GM19239 (cell line): ENCODE measurements at regions not wholly inside any gene's neighbourhood (a gene's known extent, or its start where the extent isn't known, plus 50 kb on each side); places are given as distances from the start of the nearest gene placed in this dataset.

Source experiments
- DNase-seq: peaks from one replicate; pipeline ENCODE4 v3.0.0; 2011; ENCODE audit warnings: low spot score; ENCODE audit not compliant: insufficient read length
- FAIRE-seq: peaks from 2 replicates; lab custom pipeline; 2011; peaks lifted over from hg19 to GRCh38; lab: Jason Lieb, UNC

GRCh38 chr11:95341221-95341620 lies 110.2 kb upstream of the SESN3 start:
- DNase-seq (no peak), FAIRE-seq (no peak)

- FAIRE-seq = peak; percentile 64
- DNase-seq = no peak
These were observed 108.3 kb upstream of the SESN3 start for GRCh38 chr11:95339086-95339901.

GRCh38 chr11:95338430-95338991 lies 107.5 kb upstream of the SESN3 start:
- no peak for DNase-seq
- peak; percentile 14 for FAIRE-seq

- no peak for DNase-seq
- FAIRE-seq = no peak
These were observed 107.0 kb upstream of the SESN3 start for GRCh38 chr11:95337972-95338429.

DNA sequence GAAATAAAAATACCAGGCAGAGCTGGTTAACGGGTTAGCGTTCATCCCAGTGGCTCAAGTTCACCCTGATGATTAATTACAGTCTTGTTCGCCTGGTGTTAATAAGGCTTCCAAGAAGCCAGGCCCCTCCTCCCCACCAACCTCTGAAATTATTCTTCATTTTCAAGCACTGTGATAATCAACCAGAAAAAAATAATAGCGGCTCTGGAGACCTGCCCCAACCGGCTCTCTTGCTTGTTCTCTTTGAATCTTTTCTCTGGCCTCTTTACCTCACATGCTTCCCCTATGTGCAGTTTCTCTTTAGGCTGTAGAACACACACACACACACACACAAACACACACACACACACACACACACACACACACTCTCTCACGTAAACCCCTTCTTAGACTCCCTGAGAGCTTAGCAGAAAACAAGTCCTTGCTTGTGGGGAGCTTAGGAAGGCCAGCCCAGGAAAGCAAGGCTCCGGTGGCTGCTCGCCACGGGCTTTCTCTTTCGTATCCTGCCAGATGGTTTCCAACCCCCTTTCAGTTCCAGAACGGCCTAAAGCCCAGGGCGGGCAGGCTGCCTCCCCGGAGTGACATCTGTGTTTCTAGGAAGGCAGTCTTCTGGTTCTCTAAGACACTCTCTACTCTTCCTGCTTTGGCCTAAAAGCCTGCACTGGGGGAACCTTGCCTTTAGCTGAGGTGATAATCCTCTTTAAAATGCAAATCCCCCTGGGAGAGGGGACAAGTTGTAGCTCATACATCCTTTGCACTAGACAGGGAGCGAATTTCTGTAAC lies 106.4 kb upstream of the SESN3 start:
- FAIRE-seq (peak; percentile 91), DNase-seq (peak; percentile 48)

DNA sequence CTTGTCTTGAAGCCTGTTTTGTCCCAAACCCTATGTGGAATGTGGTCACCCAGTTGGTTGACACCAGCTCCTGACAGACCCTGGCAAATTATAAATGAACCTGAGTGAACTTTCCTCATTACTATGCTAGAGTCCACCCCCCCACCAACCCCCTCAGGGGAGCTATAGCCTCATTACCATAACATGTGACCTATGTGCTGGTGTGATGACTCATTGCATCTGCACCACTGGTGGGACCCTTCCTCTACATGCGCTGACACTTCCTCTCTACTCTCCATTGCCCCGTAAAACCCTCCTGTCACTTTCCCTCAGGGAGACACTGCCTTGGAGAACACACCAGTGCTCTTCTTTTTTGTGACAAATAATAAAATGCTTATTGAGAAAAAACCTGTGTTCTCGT lies 105.0 kb upstream of the SESN3 start:
- DNase-seq = no peak
- no peak for FAIRE-seq

- DNase-seq (no peak), FAIRE-seq (no peak)
These were observed 100.2 kb upstream of the SESN3 start for GRCh38 chr11:95331161-95331560.

DNA sequence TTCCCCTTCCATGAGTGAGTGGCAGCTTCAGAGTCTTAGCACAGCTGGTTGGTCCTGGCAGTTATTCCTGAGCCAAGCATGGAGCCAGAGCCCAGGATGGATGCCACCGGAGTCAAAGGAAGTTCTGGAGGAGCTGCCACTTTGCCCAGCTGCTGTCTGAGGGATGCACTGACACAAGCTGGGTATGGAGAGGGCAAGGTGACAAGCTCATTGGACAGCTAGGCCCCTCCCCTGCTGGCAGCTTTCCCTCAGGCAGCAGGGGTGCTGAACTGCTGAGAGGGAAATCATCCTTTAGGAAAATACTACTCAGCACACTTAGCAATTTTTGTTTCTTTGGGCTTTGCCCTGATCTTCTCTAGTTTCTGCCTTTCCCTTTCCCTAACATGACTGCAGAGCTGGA lies 99.3 kb upstream of the SESN3 start:
- no peak for DNase-seq
- FAIRE-seq = no peak

- no peak for FAIRE-seq
- no peak for DNase-seq
These were observed 96.4 kb upstream of the SESN3 start for GRCh38 chr11:95327273-95327948.

GRCh38 chr11:95325777-95326258 lies 94.8 kb upstream of the SESN3 start:
- FAIRE-seq (no peak), DNase-seq (no peak)

DNA sequence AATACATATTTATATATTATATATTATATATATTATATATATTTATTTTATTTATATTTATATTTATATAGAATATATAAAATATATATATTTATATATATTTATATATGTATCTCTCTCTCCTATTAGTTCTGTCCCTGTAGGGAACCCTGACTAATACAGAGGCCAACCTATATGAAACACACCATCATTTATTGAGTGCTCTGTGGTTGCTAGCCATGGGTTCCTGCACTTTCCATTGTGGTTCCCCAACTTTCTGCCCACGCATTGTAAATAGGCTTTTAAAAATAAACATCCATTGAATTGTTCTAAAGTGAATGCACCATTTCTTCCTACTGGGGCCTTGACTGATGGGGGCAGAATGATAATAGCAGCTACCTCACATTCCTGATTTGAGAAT lies 93.8 kb upstream of the SESN3 start:
- no peak for DNase-seq
- no peak for FAIRE-seq

DNA sequence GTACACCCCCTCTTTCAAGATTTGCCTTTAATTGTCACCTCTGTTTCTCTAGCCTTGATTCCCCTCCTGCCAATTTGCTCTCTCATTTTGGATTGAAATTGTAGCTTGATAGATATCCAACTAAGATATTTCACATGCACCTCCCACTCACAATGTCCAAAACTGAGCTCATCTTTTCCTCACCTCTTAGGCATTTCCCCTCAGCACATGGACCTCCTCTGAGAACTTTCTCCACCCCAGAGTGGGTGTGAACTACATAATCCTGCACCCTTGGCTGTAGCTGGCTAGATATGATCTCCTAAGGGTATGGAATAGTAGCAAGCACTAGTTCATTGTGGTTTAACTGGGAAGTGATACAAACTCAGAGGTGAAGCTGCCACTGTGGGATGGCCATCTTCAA lies 91.5 kb upstream of the SESN3 start:
- FAIRE-seq = no peak
- DNase-seq = no peak

DNA sequence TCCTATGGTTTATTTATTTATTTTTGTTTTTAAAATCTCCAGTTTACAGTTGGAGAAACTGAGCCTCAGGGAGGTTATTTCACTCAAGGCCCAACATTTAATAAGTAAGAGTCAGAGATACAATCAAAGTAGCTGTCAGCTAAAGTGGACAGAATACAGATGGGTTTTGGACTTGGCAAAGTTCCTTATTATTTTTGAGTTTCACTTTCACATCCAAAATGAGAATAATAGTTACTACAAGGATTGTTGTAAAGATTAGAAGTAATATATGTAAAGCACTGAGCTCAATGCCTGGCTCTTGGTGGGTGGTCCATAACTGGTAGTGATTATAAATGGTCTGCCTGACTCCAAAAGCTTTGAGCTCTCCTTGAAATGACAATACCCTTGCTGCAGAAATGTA lies 87.5 kb upstream of the SESN3 start:
- DNase-seq (no peak), FAIRE-seq (no peak)

GRCh38 chr11:95308512-95309035 lies 77.6 kb upstream of the SESN3 start:
- FAIRE-seq (no peak), DNase-seq (no peak)

DNA sequence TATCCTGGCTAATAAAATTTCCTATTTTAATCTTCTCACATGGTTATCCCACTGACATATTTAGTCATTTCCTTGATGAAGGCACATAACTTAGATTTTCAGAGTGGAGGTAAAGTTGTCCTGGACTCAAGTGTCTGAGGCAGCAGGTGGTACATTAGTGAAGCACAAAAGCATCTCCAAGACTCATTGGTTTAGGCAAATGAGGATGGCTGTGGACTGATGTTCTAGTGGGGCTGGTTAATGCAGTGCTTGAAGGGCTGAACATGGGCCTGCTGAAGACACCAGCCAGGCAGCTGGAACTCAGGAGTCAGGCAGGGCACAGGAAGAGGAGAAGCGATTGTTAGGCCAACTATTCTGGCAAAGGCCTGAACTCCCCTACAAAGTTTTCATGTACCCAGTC lies 76.3 kb upstream of the SESN3 start:
- DNase-seq (no peak), FAIRE-seq (no peak)

DNA sequence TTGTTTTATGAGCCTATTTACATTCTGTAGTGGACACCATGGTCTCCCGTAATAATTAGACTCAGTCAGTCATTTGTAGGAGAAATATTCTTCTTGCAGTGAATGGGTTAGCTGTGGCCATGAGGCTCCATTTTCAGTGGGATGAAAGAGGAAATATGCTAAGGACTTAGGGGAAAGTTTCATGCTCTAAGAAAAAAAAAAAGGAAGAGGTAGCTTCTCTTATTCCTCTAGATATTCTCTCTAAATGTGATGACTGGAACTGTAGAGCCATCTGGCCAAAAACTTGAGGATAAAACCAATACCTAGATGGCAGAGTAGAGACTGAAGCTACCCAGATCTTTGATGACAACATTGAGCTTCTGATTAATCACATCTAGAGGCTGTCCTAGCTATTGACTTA lies 75.8 kb upstream of the SESN3 start:
- no peak for FAIRE-seq
- no peak for DNase-seq

GRCh38 chr11:95306123-95306522 lies 75.1 kb upstream of the SESN3 start:
- no peak for FAIRE-seq
- no peak for DNase-seq

DNA sequence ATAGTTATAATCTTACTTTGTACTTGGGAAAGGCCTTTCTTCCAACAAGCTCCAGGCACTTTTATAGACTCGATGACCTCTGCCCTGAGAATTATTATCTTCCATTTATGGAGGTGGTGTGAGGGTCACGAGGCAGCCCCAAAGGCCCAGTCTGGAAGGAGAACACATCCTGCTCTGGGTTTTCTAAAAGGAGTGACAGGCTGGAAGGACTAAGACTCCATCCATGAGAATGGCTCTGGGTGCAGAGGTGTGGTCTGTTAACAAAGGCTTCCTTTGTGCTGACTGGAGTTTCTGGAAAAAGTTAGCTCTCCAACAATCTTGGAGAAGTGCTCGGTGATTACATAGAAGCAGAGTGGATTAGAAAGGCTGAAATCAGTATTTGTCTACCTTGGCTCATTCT lies 74.7 kb upstream of the SESN3 start:
- DNase-seq = no peak
- no peak for FAIRE-seq

DNA sequence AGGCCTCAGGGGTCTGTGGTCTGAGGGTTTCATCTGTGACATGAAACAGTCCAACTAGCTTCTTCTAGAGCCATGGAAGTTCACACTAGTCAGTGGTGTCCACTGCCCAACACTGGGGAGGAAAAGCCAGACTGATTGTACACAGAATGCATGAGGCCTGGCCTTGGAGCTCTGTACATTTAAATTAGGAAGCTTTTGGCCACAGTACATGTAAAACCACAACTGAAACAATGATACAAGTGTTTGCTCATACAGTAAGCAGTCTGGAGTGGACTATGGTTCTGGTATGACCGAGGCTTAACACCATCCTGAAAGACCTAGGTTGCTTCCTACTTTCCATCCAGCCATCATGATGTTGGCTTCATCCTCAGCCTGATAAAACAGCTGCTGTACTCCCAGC lies 73.8 kb upstream of the SESN3 start:
- DNase-seq (no peak), FAIRE-seq (no peak)

DNA sequence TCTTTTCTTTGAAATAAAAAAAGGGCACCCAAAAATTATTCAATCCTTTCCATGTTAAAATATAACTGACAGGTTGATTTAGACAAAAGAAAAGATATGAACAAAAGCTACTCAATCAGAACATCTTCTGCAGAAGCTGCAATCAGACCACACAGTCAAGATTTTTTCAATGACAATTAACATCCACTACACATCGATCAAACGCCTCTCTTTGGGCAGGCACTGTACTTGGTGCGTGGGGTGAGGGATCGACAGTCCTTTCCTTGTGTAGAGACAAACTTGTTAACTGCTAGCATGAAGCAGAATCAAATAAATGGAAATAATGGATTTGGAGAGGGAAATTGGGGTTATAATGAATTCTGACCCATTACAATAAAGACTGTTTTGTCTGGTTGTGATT lies 71.2 kb upstream of the SESN3 start:
- no peak for FAIRE-seq
- no peak for DNase-seq
